GM13977 (cell line): ENCODE measurements at regions not wholly inside any gene's neighbourhood (a gene's known extent, or its start where the extent isn't known, plus 50 kb on each side); places are given as distances from the start of the nearest gene placed in this dataset.

Experiments used
- DNase-seq: peaks from one replicate; pipeline ENCODE4 v3.0.0; 2012; ENCODE audit warnings: low spot score
- CTCF ChIP-seq: IDR thresholded peaks from 2 replicates; pipeline ENCODE4 v1.5.1; 2012; ENCODE audit warnings: mild to moderate bottlenecking, control low read depth; ENCODE audit not compliant: insufficient read depth; ENCODE audit errors: extremely low read depth, missing control alignments
- in situ Hi-C: fragments of 300-500 bp; cut with MboI; formaldehyde crosslinking; loops from one replicate; pipeline ENCODE4 v1.12.0; 2022; ENCODE audit warnings: low sequenced_read_pairs, low pct_unique_long_range_greater_than_20kb, mixed read lengths, inconsistent platforms; ENCODE audit not compliant: unreplicated experiment

GRCh38 chr2:144277622-144278354 lies 242.1 kb downstream of the ZEB2 start:
- TF ChIP-seq CTCF: no peak
- no peak for DNase-seq
- in situ Hi-C loops: no loop called here

GRCh38 chr2:144275340-144275739 lies 244.6 kb downstream of the ZEB2 start:
- TF ChIP-seq CTCF: no peak
- in situ Hi-C loops: no loop called here
- no peak for DNase-seq

- no peak for TF ChIP-seq CTCF
- in situ Hi-C loops: no loop called here
- DNase-seq: no peak
These were observed 245.8 kb downstream of the ZEB2 start for GRCh38 chr2:144274131-144274530.

GRCh38 chr2:144270951-144271350 lies 249.0 kb downstream of the ZEB2 start:
- DNase-seq: no peak
- no peak for TF ChIP-seq CTCF
- in situ Hi-C loops: no loop called here

- in situ Hi-C loops: no loop called here
These were observed 251.8 kb downstream of the ZEB2 start for GRCh38 chr2:144268036-144268678.

GRCh38 chr2:144267239-144267638 lies 252.7 kb downstream of the ZEB2 start:
- TF ChIP-seq CTCF: no peak
- in situ Hi-C loops: no loop called here
- peak; percentile 49 for DNase-seq

More at GRCh38 chr2:144268036-144268678, 251.8 kb downstream of the ZEB2 start:
- DNase-seq: no peak
- no peak for TF ChIP-seq CTCF
